NOMO-1 (cell line): ENCODE measurements at regions not wholly inside any gene's neighbourhood (a gene's known extent, or its start where the extent isn't known, plus 50 kb on each side); places are given as distances from the start of the nearest gene placed in this dataset.
A peak's percentile ranks its signal among the peaks of the same experiment; 100 is the strongest.
"Not testable (repeated sequence)": the region's sequence is repeated elsewhere in the genome, so short reads cannot be mapped to it uniquely, and the experiment has no call there.

Source experiments
- DNase-seq, 2 experiments: peaks; one replicate each; lab custom pipeline; 2025; ENCODE audit not compliant: unreplicated experiment in 2 of 2; lab: John Stamatoyannopoulos, UW

DNA sequence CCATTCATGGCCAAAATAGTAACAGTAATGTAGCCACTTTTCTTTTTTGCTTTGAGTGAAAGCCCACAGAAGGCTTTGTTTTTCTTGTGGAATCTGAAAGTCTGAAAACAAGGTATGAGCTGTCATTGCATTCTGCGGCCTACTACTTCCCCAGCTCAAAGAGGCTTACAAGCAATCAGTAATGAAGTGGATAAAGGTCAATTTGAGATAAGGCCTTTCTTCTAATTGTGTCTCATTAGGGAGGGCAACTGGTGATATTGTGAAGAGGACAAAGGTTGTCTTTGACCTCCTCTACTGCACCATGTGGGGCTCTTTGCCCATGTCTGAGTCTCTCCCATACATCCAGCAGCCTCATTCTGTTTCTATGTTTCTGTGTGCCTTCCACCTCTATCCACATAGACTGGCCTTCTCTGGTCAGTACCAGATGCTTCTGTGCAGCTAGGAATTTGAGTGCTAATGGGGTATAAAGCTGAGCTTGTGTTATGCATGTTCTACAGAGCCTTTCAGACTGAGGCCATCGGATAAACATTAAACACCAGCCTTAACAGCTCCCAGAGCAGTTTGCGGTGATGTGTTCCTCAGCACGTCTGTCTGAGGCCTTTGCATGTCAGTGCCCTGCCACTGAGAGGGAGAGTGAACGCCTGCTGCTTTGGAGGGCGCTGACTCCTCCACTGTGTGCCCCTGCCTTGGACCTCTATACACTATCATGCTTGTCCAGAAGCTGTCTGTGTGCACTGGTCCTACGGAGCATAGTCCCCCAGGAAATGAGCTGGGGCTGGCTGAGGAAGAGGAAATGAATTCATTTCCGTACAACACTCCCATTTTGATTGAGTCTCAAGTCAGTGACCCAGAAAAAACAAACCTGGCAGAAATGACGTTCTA lies 80.2 kb downstream of the SH2D1A start:
- DNase-seq: no peak

DNA sequence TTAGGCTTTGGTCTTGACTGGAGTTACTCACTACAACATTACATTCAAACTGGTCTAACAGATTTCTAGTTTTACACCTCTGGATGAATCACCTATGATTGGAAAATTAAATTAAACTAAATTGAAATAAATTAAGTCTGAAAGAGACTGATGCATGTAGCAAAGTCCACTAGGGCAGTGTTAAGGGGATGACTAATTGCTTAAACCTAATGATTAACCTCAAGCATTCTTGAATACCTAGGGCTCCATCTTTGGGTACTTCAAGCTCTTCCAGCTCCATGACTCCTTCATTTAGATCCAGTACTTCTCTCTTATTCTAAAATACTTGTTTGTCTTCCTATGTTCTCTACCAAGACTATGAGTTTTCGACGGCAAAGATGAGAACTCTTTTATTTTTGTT lies 86.8 kb downstream of the SH2D1A start:
- no peak for DNase-seq

DNA sequence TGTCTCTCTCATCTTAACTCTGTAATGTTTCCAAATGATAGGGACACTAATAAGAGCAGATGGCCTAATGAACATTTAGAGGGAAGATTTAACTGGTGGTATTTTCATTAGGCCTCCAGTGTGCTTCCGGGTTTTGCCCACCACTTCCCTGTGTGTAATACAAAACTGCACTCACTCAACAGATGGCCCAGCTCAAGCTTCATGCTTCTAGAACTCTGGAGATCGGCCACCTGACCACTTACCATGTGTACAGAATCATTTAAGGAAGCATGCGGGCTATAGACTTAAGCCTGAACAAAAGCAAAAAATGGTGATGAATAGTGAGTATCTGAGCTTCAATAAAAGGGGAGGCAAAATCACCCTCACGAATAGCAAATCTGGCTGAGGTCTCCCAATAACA lies 89.3 kb downstream of the SH2D1A start:
- DNase-seq: no peak

DNA sequence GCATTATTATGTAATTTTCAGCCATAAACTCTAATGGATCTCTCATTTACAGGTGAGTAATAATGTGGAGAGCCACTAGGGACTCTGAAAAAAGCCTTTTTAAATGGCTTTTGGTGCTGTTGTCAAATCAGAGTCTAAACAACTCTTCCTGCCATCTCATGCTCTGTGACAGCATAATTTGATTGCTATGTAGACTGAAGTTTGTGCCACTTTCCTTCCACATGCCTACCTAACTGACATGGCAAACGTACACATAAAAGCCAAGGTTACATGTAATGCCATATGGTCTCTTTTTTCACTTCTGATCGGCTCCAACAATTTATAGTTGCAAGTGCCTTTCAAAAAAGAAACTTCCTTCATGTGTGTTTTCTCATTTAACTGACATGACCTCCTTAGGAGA lies 94.3 kb downstream of the SH2D1A start:
- no peak for DNase-seq

DNA sequence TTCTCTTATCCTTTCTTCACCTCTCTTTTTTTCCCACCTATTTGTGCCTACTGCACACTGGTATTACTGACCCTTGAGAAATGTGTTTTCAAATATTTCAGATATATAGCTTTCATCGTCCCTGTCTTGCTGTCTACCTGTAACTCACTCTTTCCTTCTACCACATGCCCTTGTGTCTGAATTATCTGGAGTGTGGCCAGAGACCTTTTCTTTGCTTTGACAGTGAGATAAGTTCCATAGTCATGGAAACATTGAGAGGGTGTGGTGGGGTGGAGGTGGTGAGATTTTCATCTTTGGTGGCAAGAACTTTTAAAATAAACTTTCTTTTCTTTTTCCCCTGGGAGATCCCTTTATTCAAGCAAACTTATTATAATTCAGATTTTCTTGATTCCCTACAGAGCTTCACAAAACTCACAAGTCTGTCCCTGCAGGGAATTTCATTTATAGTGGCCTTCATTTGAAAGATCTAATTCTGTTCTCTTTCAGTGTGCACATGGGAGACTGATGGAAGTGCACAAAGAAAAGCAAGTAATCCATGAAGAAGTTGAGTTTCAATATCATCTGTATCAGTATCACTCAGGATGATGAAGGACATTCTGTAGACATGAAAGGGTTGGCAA lies 95.7 kb downstream of the SH2D1A start:
- DNase-seq: no peak

DNA sequence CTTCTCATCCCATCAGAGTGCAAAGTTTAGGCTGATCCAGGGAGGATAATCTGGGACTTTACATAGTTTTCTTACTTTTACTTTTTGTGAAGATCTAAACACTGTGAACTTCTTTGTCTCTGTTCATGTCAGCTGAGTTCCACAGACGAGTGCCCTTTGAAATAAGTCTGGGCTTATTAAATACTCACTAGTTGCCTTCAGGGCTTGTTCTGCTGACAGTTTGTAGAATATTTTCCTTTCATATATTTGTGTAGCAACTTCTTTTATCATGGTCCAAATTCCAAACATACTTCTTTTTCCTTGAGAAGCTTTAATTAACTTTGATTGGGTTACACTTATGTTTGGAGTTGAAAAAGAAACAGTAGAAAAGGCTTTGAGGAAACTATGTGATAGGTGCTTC lies 109.6 kb downstream of the SH2D1A start:
- no peak for DNase-seq

DNA sequence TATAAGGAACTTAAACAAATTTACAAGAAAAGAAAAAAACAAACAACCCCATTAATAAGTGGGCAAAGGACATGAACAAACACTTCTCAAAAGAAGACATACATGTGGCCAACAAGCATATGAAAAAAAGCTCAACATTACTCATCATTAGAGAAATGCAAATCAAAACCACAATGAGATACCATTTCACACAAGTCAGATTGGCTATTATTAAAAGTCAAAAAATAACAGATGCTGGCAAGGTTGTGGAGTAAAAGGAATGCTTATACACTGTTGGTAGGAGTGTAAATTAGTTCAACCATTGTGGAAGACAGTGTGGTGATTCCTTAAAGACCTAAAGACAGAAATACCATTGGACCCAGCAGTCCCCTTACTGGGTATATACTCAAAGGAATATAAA lies 113.5 kb downstream of the SH2D1A start:
- DNase-seq: not testable (repeated sequence)

DNA sequence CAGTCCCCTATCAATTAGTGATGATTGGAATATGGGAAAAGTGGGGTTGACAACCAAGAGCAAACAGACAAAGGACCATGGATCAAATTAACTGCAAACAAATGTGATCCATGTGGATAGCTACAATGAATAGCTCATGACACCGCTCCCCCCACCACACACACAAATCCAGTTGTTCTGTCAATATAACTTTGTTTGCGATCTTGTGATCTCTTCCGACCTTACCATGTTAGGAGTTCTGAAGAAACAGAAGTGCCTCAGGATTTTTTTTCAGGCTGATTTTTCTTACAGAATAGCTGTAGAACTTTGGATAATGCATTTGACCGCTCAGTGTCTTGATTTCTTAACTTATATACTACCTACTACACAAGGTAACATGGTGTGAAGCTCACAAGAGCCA lies 116.6 kb downstream of the SH2D1A start:
- no peak for DNase-seq

DNA sequence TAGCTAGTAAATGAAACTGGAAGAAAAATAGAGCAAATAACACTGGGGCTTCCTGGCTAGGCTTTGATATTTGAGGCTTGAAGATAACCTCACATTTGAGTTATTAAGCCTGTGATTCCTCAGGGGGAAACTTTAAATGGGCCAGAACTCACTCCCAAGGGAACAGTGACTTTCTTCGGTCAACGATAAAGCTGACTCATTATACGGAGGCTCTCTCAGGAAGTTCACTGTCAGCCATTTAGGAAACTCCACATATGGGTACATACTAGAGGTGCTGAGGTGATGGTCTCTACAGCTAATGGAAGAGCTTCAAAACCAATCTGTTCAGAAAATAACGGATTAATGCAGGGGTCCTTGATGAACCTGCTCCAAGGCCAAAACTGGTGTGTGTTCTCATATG lies 120.8 kb downstream of the SH2D1A start:
- no peak for DNase-seq

DNA sequence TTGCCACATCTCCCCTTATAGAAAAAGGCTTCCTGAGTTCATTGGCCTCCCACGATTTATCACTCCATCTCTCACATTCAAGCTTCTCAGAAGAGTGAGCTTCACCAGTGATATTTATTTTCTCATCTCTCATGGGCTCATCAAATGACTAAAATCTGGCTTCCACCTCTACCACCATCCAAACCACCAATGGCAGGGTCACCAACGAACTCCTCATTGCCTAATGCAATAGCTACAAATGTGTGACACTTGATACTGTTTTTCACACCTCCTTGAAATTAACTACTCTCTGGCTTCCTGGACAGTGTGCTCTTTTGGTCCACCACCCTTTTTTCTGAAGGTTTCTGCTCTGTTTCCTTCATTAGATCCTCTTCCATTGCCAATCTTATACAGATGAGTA lies 129.0 kb downstream of the SH2D1A start:
- DNase-seq: no peak

DNA sequence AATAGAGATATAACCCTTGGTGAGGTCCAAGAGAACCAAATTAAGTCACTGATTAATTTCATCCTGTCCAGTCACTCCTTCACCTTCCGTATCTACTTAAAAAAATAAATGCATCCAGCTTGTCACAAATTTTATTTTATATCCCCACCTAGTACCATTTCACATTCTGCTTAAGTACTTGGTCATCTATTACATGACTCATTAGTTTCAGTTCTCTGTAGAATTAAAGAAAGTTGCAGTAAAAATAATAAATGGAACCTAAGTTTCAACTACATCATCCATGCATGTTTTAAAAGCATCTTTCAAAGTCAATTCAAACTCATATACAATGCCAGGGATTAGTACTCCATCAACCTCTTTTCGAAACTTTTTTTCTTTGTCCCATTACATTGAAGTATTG lies 130.2 kb downstream of the SH2D1A start:
- DNase-seq: peak in 1 of 2 experiments; percentile 1

DNA sequence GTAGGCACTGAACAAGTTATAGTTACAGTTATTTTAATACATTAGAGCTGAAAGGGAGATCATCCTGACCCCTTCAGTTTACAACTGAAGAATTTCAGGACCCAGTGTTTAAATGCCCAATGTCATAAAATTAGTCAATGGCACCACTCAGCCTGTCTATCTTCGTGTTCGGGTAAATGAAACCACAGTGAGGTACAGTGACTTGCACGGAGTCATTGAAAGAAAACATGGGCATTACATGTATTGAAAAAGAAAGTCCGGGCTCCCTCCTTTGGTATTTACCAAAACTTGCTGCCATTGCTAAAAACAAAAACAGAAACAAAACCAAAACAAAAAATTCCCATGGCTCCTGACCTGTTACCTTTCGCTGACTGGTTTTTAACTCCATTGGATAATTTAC lies 131.7 kb downstream of the SH2D1A start:
- DNase-seq: no peak

DNA sequence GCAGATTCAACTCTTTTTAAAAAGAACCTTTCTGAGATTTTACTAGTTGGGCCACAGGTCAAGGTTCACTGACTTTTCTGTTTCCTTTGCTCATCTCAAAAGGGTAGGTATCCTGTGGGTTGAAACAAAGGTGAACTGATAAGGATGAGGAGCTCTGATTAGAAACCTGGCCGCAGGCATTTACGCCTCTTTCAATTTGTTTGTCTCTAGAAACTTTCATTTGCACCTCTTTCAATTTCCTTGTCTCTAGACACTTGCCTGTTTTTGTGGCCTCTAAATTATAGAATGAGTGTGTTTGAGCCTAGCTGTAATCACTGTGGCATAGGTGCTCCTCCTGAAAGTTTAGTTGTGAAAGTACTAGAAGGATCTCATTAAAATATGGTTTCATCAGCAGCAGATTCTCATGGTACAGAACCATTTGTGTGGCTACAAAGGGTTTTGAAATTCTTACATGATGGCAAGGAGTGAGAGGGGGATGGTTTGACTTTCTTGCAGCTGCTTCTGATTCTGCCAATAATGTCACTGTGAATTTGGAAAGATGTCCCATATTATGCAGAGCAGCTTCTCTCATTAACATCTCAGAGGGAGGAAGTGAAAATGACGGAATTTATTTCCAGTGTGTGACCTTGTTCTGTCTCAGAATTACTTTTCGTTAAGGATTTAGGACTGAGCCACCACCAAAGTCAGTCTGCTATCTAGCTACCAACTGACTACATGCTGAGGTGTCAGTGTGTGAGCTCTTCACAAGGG lies 142.2 kb downstream of the SH2D1A start:
- DNase-seq: no peak

DNA sequence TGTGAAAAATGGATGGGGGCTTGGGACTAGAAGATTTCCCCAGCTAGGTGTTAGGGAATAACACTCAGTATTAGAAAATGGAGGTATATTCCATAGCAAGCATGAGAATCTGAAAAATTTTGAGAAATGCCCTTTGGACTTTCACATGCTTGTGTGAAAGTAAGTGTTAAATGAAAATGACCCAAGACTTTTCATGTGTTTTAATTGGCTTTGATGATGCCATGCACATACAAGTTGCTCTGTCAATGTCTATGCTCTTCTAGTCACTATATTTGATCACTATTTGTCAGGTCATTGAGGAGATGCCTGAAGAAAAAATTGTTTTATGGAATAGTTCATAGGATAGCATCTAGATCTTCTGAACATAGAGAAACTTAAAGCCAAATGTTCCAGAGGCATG lies 147.6 kb downstream of the SH2D1A start:
- DNase-seq: no peak

DNA sequence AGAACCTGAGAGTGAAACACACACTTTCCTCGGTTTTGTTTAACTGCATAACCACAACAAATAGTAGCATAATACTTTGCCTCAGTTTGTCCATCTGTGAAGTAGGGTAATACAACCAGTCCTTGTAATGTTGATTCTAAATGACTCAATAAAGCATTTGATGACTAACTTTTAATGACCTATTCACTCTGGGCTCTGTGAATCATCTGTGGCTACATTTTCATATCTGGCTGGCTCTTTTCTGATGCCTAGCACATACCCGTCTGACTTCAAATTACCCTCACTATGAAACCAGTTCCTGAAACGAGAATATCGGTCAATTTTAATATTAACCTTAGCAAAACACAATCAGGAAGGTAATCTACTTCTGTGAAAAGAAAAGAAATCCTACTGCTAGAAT lies 151.0 kb downstream of the SH2D1A start:
- no peak for DNase-seq

DNA sequence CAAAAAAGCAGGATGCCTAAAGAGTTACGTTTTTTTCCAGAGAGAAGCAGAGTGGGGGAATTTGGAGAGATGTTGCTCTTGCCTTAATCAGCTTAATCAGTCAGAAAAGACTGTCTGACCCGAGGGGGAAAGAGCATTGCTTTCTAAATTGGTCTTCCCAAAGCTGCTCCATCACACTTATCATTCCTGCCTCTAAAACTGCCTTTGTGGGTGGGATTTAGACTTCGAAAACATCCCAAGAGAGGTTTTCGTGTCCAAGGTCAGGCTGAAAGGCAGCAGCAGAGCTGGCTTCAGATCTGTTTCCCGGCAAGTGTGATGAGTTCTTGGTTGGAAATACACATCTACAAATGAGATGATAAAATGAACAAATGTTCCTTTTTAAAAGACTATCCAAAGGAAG lies 155.2 kb downstream of the SH2D1A start:
- no peak for DNase-seq

DNA sequence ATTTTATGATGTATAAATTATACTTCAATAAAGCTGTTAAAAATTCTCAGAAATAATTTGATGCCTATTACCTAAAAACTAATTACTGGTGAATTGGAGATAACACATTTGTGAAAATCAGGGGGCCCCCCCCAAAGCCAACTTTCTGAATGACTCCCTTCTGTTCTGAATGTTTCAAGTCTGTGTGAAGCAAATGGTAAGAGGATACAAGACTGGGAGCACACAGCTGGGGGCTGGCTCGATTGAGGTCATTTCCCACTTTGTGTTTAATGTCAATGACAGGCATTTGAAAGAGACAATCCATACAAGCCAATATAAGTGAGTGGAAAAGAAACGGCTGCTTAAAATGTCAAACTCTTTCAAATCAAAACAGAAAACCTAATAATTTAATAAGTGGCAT lies 155.8 kb downstream of the SH2D1A start:
- DNase-seq: no peak

DNA sequence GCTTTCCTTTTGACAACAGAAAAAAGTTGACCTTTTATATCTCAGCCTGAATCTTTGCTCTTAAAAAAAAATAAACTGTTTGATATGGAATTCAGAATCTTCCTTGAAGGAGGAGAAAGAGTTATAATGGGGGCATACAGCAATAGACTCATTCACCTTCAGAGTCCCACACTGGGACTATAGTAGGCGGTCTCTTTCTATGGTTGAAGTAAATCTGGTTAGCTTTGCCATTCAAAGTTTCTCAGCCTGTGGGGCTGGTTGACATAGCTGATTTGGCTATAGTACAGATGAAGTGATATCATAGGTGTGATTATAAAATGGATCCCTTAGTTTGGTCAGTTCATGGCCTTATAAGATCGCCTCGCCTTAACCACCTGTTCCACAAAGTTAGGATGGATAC lies 156.2 kb downstream of the SH2D1A start:
- no peak for DNase-seq

DNA sequence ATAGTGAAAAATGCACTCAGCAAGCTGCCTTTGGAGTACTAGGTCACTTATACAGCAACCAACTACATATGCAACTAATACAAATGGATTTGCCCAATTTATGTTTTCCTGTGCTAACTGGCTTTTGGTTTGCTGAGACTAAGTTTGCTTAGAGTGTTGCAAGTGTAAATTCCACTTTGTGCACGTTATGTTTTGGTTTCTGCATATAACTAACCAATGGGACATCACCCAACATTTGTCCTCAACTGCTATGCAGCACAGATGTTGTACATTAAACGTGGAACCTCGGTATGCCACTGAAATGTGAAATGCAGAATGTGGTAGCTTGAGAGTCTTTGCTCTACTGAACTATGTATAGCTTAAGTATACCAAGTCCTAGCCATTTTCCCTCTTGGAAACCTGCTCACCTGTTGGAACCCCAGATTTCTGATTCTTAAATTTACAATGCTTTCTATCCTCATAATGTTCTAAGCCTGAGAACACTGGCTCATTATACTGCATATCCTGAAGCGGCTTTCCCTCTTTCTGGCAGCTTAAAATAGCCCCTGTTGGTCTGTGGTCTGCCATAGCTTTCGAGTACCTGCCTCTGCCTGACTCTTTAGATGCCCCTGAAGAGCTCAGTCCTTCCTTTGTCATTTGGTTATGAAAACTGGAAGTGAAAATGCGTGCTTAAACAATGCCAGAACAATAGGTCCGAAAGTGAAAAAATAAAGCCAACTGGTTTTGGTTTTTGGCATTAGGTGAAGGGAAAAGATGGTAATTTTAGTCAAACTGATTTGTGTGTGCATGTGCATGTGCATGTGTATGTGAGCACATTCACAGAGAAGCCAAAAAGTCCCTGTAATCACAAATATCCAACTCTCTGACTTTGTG lies 158.0 kb downstream of the SH2D1A start:
- no peak for DNase-seq

DNA sequence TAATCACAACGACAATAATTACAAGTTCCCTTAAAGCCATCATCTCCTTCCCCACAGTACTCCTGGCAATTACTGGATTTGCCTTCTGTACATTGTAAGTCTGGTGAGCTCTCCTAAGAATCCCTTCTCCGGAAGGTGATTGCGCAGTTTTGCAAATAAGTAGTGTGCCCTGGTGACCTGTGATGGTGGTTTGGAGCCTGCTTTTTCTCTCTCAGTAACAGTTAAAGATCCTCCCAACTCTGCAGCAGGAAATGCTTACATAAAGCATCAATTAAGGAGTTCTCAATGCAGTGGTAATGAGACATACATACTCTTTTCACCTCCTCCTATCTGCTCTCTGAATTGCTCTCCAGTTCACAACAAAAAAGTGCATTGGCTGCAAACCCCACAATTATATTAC lies 159.7 kb downstream of the SH2D1A start:
- no peak for DNase-seq

DNA sequence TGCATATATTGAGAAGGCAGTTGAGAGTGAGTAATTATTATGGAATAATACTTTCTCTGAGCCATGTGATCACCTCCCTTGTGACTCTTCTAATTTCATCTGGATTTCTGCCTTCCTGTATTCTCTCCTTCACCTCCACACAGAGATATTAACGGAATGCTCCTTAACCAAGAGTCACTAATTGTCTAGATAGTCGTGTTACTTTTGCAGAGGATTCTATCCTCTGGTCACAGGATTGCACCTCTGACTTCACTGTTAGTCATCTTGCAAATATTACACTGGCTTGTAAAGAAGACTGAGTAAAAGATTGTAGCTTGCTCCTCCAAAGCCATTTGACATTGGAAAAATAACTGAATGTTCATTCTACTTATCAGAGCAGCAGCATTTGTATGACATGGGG lies 160.9 kb downstream of the SH2D1A start:
- no peak for DNase-seq
